ENCODE measurements at regions not wholly inside any gene's neighbourhood (a gene's known extent, or its start where the extent isn't known, plus 50 kb on each side); places are given as distances from the start of the nearest gene placed in this dataset.

DNA sequence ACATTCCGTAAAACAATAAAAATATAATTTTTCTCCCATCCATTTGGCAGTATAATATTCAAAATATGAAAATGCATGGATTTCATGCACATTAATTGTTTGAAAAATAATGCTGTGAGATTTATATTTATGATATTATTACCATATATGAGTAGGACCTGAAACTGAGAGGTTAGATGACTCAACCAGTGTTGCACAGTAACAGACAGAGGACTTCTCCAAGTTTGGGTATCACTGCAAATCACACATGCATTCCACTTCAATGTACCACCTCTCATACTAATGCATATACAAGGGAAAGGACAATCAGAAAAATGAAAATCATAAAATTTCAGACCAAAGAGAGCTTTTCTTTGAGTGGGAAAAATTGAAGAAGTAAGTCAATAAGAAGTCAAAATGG is 269.5 kb downstream of the SOCS6 start (continued):
- no peak for TF ChIP-seq ZNF556 (CRISPR knock-in tag; IDR thresholded peaks at IDR 0.05; ENCODE audit: borderline replicate concordance)
- TF ChIP-seq, protein P1, sequence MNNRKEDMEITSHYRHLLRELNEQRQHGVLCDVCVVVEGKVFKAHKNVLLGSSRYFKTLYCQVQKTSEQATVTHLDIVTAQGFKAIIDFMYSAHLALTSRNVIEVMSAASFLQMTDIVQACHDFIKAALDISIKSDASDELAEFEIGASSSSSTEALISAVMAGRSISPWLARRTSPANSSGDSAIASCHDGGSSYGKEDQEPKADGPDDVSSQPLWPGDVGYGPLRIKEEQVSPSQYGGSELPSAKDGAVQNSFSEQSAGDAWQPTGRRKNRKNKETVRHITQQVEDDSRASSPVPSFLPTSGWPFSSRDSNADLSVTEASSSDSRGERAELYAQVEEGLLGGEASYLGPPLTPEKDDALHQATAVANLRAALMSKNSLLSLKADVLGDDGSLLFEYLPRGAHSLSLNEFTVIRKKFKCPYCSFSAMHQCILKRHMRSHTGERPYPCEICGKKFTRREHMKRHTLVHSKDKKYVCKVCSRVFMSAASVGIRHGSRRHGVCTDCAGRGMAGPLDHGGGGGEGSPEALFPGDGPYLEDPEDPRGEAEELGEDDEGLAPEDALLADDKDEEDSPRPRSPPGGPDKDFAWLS (CRISPR knock-in tag; IDR thresholded peaks at IDR 0.05; ENCODE audit: borderline replicate concordance), result no peak
- TF ChIP-seq, protein P2, sequence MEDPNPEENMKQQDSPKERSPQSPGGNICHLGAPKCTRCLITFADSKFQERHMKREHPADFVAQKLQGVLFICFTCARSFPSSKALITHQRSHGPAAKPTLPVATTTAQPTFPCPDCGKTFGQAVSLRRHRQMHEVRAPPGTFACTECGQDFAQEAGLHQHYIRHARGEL (CRISPR knock-in tag; IDR thresholded peaks at IDR 0.05), result no peak
- TF ChIP-seq, protein P3, sequence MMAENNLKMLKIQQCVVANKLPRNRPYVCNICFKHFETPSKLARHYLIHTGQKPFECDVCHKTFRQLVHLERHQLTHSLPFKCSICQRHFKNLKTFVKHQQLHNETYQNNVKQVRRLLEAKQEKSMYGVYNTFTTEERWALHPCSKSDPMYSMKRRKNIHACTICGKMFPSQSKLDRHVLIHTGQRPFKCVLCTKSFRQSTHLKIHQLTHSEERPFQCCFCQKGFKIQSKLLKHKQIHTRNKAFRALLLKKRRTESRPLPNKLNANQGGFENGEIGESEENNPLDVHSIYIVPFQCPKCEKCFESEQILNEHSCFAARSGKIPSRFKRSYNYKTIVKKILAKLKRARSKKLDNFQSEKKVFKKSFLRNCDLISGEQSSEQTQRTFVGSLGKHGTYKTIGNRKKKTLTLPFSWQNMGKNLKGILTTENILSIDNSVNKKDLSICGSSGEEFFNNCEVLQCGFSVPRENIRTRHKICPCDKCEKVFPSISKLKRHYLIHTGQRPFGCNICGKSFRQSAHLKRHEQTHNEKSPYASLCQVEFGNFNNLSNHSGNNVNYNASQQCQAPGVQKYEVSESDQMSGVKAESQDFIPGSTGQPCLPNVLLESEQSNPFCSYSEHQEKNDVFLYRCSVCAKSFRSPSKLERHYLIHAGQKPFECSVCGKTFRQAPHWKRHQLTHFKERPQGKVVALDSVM (CRISPR knock-in tag; IDR thresholded peaks at IDR 0.05), result no peak
- TF ChIP-seq RARA (CRISPR knock-in tag; IDR thresholded peaks at IDR 0.05), result no peak

DNA sequence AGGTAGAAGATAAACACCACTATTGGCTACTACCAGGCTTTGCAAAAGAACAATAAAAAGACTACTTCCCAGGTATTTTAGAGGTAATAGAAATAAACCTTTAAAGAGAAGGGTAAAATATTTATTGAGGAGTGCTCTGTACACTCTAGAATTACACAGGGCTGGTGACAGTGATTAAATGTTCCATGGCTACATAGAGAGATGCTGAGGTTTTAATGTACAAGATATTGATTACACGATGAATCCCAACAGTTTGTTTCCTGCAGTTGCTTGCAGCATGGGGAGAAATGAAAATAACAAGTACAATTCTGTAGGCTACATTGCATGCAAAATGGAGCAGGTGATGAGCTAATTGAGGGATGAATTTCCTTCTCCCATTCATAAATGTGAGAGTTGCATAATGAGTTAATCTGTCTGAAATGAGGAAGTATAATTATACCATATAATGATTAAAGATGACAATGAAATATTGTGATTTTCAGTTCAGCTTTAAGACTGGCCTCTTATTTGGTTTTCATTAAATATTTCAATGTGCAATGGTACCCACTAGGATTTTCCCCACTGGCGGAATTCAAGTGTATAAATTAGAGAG is 266.1 kb downstream of the SOCS6 start:
- no peak overlapping the region for H3K4me2 ChIP-seq (ENCODE audit: low read depth, low read length)
- H3K4me1 ChIP-seq (ENCODE audit: insufficient read depth, low read length), result no peaks in the 10 kb centered on the region
- H3K36me3 ChIP-seq (replicated peaks in 1 of 2; ENCODE audit: control insufficient read depth in 1 of 2, insufficient read depth in 2 of 2, low read length in 2 of 2), result no peaks in the 10 kb centered on the region
- H3K27me3 ChIP-seq (ENCODE audit: control insufficient read depth in 1 of 2, insufficient read depth in 2 of 2, low read length in 2 of 2), result no peaks in the 10 kb centered on the region
- in situ Hi-C loops (cut with HindIII; ENCODE audit: extremely low pct_ligation_motif_present, low pct_unique_long_range_greater_than_20kb) (no loop called here), intact Hi-C loops (cut with micrococcal nuclease; ENCODE audit: unreplicated experiment) (no loop called here)
- no peak overlapping the region for H3K27ac ChIP-seq (ENCODE audit: extremely low read length, insufficient read depth, low read length)
- no peak overlapping the region for H3K9ac ChIP-seq (ENCODE audit: insufficient read depth, low read depth, low read length)
- POLR2A ChIA-PET, result no interaction called here
- DNase-seq (ENCODE audit: low spot score) (no peak), FAIRE-seq (no peak), ATAC-seq (no peak)
- no TSS peak for BruUV-seq (replicated peaks)
- WGBS (ENCODE audit: low lambda C conversion rate), result 2% methylated on average over 2 of the region's 2 CpGs
- TF ChIP-seq MIER3 (CRISPR knock-in tag; IDR thresholded peaks at IDR 0.05; ENCODE audit: borderline replicate concordance) (no peak), MLLT10 (CRISPR knock-in tag; IDR thresholded peaks at IDR 0.05) (no peak), FIP1L1 (IDR thresholded peaks at IDR 0.05; ENCODE audit: borderline replicate concordance, insufficient read depth, low read depth, low read length) (no peak), XBP1 (CRISPR knock-in tag; IDR thresholded peaks at IDR 0.05) (no peak), CHD4 (IDR thresholded peaks at IDR 0.05; ENCODE audit: borderline replicate concordance, low read length) (no peak), MED13 (CRISPR knock-in tag; IDR thresholded peaks at IDR 0.05) (no peak), ESRRA (CRISPR knock-in tag; IDR thresholded peaks at IDR 0.05; ENCODE audit: low read depth) (no peak), FOXP1 (IDR thresholded peaks at IDR 0.05) (no peak), FOXP1 (CRISPR knock-in tag; IDR thresholded peaks at IDR 0.05) (no peak), ZNF24 (IDR thresholded peaks at IDR 0.05) (no peak), TARDBP (CRISPR knock-in tag; IDR thresholded peaks at IDR 0.05) (no peak), ZSCAN29 (CRISPR knock-in tag; conservative IDR thresholded peaks at IDR 0.05) (no peak)
- TF ChIP-seq, protein P4, sequence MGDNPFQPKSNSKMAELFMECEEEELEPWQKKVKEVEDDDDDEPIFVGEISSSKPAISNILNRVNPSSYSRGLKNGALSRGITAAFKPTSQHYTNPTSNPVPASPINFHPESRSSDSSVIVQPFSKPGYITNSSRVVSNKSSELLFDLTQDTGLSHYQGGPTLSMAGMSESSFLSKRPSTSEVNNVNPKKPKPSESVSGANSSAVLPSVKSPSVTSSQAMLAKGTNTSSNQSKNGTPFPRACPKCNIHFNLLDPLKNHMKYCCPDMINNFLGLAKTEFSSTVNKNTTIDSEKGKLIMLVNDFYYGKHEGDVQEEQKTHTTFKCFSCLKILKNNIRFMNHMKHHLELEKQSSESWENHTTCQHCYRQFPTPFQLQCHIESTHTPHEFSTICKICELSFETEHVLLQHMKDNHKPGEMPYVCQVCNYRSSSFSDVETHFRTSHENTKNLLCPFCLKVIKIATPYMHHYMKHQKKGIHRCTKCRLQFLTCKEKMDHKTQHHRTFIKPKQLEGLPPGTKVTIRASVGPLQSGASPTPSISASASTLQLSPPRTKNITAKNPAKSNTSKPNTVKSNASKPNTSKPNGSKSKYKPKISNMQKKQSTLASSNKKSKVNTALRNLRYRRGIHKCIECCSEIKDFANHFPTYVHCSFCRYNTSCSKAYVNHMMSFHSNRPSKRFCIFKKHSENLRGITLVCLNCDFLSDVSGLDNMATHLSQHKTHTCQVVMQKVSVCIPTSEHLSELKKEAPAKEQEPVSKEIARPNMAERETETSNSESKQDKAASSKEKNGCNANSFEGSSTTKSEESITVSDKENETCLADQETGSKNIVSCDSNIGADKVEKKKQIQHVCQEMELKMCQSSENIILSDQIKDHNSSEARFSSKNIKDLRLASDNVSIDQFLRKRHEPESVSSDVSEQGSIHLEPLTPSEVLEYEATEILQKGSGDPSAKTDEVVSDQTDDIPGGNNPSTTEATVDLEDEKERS (CRISPR knock-in tag; IDR thresholded peaks at IDR 0.05), result no peak
- H4K20me1 ChIP-seq (ENCODE audit: insufficient read depth, low read length), result no peaks in the 10 kb centered on the region
- H2AFZ ChIP-seq (ENCODE audit: low read length), result no peak overlapping the region
- no peaks in the 10 kb centered on the region for H3K79me2 ChIP-seq (ENCODE audit: insufficient read depth, low read length)
- no peak overlapping the region for H3K4me3 ChIP-seq (replicated peaks in 1 of 3; ENCODE audit: insufficient read depth in 1 of 3, low read depth in 2 of 3, low read length in 3 of 3)
- CTCF ChIA-PET (ENCODE audit: low intra/inter-chr PET ratio, low total read pairs), result no interaction called here
- no peaks in the 10 kb centered on the region for H3K9me3 ChIP-seq (ENCODE audit: low read length)

All from HepG2 (cell line).